Left ventricle myocardium inferior (tissue), 1 donor: ENCODE measurements at regions not wholly inside any gene's neighbourhood (a gene's known extent, or its start where the extent isn't known, plus 50 kb on each side); places are given as distances from the start of the nearest gene placed in this dataset.

Experiments used
- DNase-seq: peaks from one replicate; pipeline ENCODE4 v3.0.0-alpha.2; 2020
- H3K27ac ChIP-seq: fragments of 200-600 bp; replicated peaks from 2 replicates; pipeline ENCODE4 v1.8.0; 2021
- H3K27me3 ChIP-seq: fragments of 200-600 bp; 2 replicates; pipeline ENCODE4 v1.8.0; 2021; ENCODE audit warnings: low read depth
- H3K36me3 ChIP-seq: fragments of 200-600 bp; 2 replicates; pipeline ENCODE4 v1.8.0; 2021
- H3K4me1 ChIP-seq: fragments of 200-600 bp; 2 replicates; pipeline ENCODE4 v1.8.0; 2021
- H3K4me3 ChIP-seq: fragments of 200-600 bp; 2 replicates; pipeline ENCODE4 v1.8.0; 2021; ENCODE audit warnings: mild to moderate bottlenecking, moderate library complexity
- H3K9me3 ChIP-seq: fragments of 200-600 bp; replicated peaks from 2 replicates; pipeline ENCODE4 v1.8.0; 2021
- CTCF ChIP-seq: fragments of 200-600 bp; IDR thresholded peaks from 2 replicates; pipeline ENCODE4 v1.8.0; 2021; ENCODE audit warnings: antibody characterized with exemption, mild to moderate bottlenecking, borderline replicate concordance
- intact Hi-C: fragments of 100-400 bp; cut with micrococcal nuclease; formaldehyde crosslinking; loops from one replicate; pipeline ENCODE4 v1.11.0; 2022
- donor health status: DM: no; HTN: yes; CAD: no; lungs with severe emphysema.

DNA sequence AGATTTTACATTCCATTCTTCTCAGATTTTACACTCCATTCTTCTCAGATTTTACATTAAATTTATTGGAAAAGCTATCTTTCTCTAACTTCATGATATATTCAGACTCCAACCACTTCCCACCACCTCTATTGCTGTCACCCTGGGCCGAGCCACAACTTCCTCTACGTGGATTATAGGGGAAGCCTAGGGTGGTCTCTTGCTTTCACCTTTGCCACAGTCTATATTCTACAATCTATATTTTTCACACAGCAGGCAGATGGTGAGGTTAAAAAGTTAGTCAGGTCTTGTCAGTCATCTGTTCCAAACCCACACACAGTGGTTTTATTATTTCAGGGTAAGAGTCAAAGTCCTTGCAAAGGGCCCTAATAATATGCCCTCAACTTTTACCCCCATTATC lies 370.8 kb upstream of the SUCLG2 start:
- intact Hi-C loops, result no loop called here
- H3K27ac ChIP-seq, result no peak overlapping the region
- DNase-seq, result no peak
- no peaks in the 10 kb centered on the region for H3K27me3 ChIP-seq
- TF ChIP-seq CTCF, result no peak
- H3K4me1 ChIP-seq, result no peaks in the 10 kb centered on the region
- no peaks in the 10 kb centered on the region for H3K36me3 ChIP-seq
- no peaks in the 10 kb centered on the region for H3K9me3 ChIP-seq
- no peak overlapping the region for H3K4me3 ChIP-seq

DNA sequence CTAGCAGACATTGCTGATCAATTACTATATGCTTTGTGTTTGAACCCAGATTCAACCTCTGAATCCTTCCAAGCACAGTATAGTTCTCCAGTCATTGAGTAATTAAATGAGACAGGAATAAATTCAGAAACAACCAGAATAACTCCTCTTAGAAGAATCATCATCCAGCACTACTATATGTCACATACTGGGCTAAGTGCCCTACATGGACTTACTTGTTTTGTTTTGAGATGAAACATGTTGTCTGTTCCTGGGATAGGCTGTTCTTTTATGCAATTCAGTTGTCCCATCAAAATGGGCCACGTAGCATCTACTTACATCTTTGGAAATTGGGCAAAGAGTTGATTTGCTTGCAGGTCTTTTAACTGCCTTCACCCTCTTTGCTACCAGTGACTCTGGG lies 365.5 kb upstream of the SUCLG2 start:
- intact Hi-C loops, result no loop called here

DNA sequence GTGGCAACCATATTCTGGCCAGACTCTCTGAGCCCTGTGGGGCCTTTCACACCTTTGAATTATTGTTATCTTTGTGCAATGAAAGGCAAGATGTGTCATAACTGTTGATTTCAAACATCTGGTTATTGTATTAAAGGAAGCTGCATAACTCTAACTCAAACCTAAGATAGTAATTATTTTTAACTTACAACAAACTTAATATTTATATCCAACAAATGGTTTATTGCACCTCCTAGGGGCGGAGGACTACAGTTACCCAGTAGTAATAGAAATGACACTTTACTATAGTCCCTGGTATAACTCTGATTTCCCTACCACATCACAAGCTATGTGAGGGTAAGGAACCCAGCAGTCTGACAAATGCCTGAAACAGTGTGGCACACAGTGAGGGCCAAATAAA lies 363.9 kb upstream of the SUCLG2 start:
- Histone ChIP-seq H3K4me3 (no peak overlapping the region), H3K4me1 (no peaks in the 10 kb centered on the region), H3K36me3 (no peaks in the 10 kb centered on the region), H3K27me3 (no peaks in the 10 kb centered on the region), H3K9me3 (no peaks in the 10 kb centered on the region), H3K27ac (no peak overlapping the region)
- DNase-seq, result no peak
- intact Hi-C loops, result no loop called here
- TF ChIP-seq CTCF, result no peak

More for the DNA sequence above, 365.5 kb upstream of the SUCLG2 start:
- no peak for DNase-seq
- no peaks in the 10 kb centered on the region for H3K4me1 ChIP-seq
- H3K36me3 ChIP-seq, result no peaks in the 10 kb centered on the region
- no peak for TF ChIP-seq CTCF
- H3K4me3 ChIP-seq, result no peak overlapping the region
- no peak overlapping the region for H3K27ac ChIP-seq
- no peaks in the 10 kb centered on the region for H3K27me3 ChIP-seq
- no peaks in the 10 kb centered on the region for H3K9me3 ChIP-seq

DNA sequence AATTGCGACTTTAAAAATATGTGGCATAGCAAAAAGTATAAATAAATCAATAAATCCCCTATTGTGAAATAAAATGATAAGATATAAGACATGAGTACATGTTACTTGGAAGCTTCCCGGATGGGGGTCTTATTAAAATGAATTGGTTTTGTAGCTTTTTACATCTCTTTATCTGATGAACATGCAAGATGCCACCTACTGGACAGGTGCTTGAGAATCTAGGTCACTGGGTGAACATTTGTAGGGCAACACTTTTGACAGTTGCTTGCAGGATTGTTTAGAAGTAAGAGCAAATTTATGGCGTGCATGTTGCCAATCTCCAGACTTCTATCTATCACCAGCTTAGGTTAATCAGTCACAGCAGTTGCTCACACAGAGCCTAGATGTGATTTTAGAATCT lies 362.7 kb upstream of the SUCLG2 start:
- intact Hi-C loops, result no loop called here
- no peak for TF ChIP-seq CTCF
- H3K4me3 ChIP-seq, result no peak overlapping the region
- no peaks in the 10 kb centered on the region for H3K4me1 ChIP-seq
- no peaks in the 10 kb centered on the region for H3K9me3 ChIP-seq
- DNase-seq, result no peak
- no peak overlapping the region for H3K27ac ChIP-seq
- no peaks in the 10 kb centered on the region for H3K27me3 ChIP-seq
- no peaks in the 10 kb centered on the region for H3K36me3 ChIP-seq

DNA sequence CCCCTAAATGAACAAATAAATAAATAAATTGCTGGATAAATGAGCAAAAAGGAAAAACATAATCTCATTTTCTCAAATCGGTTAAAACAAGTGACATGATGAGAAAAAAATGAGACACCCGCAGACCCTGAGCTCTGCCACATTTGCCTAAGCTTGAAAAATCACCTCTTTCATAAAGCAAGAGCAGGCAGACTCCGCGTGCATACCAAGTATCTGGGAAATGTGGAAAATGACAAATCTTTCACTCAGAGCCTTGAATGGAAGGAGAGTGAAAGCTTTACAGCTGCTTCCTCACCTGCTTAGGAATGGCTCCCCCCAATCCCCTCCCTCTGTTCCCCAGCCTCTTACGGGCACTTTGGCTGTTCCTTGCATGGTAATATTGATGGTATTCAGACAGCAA lies 355.5 kb upstream of the SUCLG2 start:
- no peak overlapping the region for H3K4me3 ChIP-seq
- no peak for DNase-seq
- peaks cover 8% of the 10 kb centered on the region for H3K4me1 ChIP-seq
- no peaks in the 10 kb centered on the region for H3K9me3 ChIP-seq
- no peak for TF ChIP-seq CTCF
- no peaks in the 10 kb centered on the region for H3K36me3 ChIP-seq
- no peak overlapping the region for H3K27ac ChIP-seq
- intact Hi-C loops, result no loop called here
- peaks cover 50% of the 10 kb centered on the region for H3K27me3 ChIP-seq

GRCh38 chr3:68007621-68008226 lies 353.3 kb upstream of the SUCLG2 start:
- H3K4me1 ChIP-seq, result peaks cover 8% of the 10 kb centered on the region
- no peak overlapping the region for H3K27ac ChIP-seq
- H3K4me3 ChIP-seq, result peak overlapping the region; percentile 48
- no peaks in the 10 kb centered on the region for H3K36me3 ChIP-seq
- H3K9me3 ChIP-seq, result no peaks in the 10 kb centered on the region
- H3K27me3 ChIP-seq, result peaks cover 71% of the 10 kb centered on the region
- no peak for TF ChIP-seq CTCF
- intact Hi-C loops, result no loop called here
- DNase-seq, result no peak
